Upper lobe of left lung (tissue), 4 donors: ENCODE measurements at regions not wholly inside any gene's neighbourhood (a gene's known extent, or its start where the extent isn't known, plus 50 kb on each side); places are given as distances from the start of the nearest gene placed in this dataset.

Experiments used
- CTCF ChIP-seq, 6 experiments: fragments of 450-650 bp in 4 of 6; fragments of 200-600 bp in 2 of 6; sonication (generic) in 2 of 6; IDR thresholded peaks; one replicate each; pipeline ENCODE4 v1.5.1; 2016 to 2019; ENCODE audit warnings: antibody characterized with exemption in 6 of 6
- POLR2A ChIP-seq, 4 donors: fragments of 450-650 bp; IDR thresholded peaks; one replicate each; pipeline ENCODE4 v1.5.1; 2016 to 2017; ENCODE audit warnings: antibody characterized with exemption in 4 of 4, mild to moderate bottlenecking in 2 of 4
- POLR2AphosphoS5 ChIP-seq, 2 donors: sonication (generic); formaldehyde crosslinking; IDR thresholded peaks; one replicate each; pipeline ENCODE4 v1.5.1; 2017; ENCODE audit warnings: antibody characterized with exemption in 2 of 2

GRCh38 chr1:230507236-230507635 is 81.1 kb upstream of the PGBD5 start:
- no peak for TF ChIP-seq CTCF (IDR thresholded peaks at IDR 0.05)
- no peak for TF ChIP-seq POLR2A (IDR thresholded peaks at IDR 0.05)
- no peak for TF ChIP-seq POLR2AphosphoS5 (IDR thresholded peaks at IDR 0.05)
